Thoracic aorta (tissue), 2 donors: ENCODE measurements at regions not wholly inside any gene's neighbourhood (a gene's known extent, or its start where the extent isn't known, plus 50 kb on each side); places are given as distances from the start of the nearest gene placed in this dataset.
"Not testable (repeated sequence)": the region's sequence is repeated elsewhere in the genome, so short reads cannot be mapped to it uniquely, and the experiment has no call there.

ENCODE experiments used
- ATAC-seq: fragments of 150-250 bp; one replicate; pipeline ENCODE4 v1.8.0; 2017; ENCODE audit warnings: low read depth; ENCODE audit not compliant: insufficient number of reproducible peaks, low FRiP score
- DNase-seq: peaks from one replicate; pipeline ENCODE4 v3.0.0-alpha.2; 2020; ENCODE audit warnings: low spot score
- H3K27ac ChIP-seq, 2 donors: fragments of 200-600 bp; sonication (generic); 1 replicate in 1 of 2; 2 replicates in 1 of 2; pipeline ENCODE4 v1.5.1; 2016; ENCODE audit warnings: mild to moderate bottlenecking in 2 of 2, moderate library complexity in 2 of 2
- H3K27me3 ChIP-seq: fragments of 200-600 bp; sonication (generic); replicated peaks from 2 replicates; pipeline ENCODE4 v1.6.0; 2016; ENCODE audit warnings: mild to moderate bottlenecking; ENCODE audit not compliant: insufficient read depth
- H3K36me3 ChIP-seq: fragments of 200-600 bp; sonication (generic); one replicate; pipeline ENCODE4 v1.5.1; 2016
- H3K4me1 ChIP-seq, 2 donors: fragments of 200-600 bp; sonication (generic); 1 replicate in 1 of 2; 2 replicates in 1 of 2; pipeline versions ENCODE4 v1.5.1 to v1.6.0; 2016; ENCODE audit warnings: low read depth in 2 of 2, mild to moderate bottlenecking in 1 of 2; ENCODE audit not compliant: control insufficient read depth in 1 of 2
- H3K4me3 ChIP-seq: fragments of 200-600 bp; sonication (generic); 2 replicates; pipeline ENCODE4 v1.5.1; 2016; ENCODE audit warnings: mild to moderate bottlenecking
- H3K9me3 ChIP-seq: fragments of 200-600 bp; sonication (generic); 2 replicates; pipeline ENCODE4 v1.5.1; 2016
- TF ChIP-seq, protein P1 (sequence below): fragments of 200-600 bp; sonication (generic); IDR thresholded peaks from one replicate; pipeline ENCODE4 v1.5.1; 2019; ENCODE audit warnings: antibody characterized with exemption

DNA sequence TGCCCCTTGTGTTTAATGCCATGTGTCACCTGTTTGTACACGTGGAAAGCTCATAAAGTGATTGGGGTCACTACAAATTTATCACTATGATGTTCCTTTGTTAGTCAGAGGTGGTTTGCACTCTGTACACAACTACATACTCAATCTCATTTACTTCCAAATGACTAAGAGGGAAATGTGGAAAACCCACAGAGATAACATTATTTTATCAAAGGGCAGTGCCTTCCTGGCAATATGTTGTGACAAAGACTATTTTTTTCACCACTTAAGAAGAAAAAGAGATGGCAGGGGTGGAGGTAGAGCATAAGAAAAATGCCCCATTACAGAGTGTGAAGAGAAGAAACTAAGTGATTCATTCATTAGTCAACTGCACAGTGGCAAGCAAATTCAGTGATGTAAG lies 1064.1 kb upstream of the FLRT2 start:
- TF ChIP-seq, protein P1, sequence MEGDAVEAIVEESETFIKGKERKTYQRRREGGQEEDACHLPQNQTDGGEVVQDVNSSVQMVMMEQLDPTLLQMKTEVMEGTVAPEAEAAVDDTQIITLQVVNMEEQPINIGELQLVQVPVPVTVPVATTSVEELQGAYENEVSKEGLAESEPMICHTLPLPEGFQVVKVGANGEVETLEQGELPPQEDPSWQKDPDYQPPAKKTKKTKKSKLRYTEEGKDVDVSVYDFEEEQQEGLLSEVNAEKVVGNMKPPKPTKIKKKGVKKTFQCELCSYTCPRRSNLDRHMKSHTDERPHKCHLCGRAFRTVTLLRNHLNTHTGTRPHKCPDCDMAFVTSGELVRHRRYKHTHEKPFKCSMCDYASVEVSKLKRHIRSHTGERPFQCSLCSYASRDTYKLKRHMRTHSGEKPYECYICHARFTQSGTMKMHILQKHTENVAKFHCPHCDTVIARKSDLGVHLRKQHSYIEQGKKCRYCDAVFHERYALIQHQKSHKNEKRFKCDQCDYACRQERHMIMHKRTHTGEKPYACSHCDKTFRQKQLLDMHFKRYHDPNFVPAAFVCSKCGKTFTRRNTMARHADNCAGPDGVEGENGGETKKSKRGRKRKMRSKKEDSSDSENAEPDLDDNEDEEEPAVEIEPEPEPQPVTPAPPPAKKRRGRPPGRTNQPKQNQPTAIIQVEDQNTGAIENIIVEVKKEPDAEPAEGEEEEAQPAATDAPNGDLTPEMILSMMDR = no peak
- ATAC-seq (no peak), DNase-seq (no peak)
- Histone ChIP-seq H3K27me3 (no peaks in the 10 kb centered on the region), H3K4me1 (no peaks in the 10 kb centered on the region), H3K9me3 (no peaks in the 10 kb centered on the region), H3K27ac (no peak overlapping the region), H3K4me3 (no peak overlapping the region), H3K36me3 (no peaks in the 10 kb centered on the region)

DNA sequence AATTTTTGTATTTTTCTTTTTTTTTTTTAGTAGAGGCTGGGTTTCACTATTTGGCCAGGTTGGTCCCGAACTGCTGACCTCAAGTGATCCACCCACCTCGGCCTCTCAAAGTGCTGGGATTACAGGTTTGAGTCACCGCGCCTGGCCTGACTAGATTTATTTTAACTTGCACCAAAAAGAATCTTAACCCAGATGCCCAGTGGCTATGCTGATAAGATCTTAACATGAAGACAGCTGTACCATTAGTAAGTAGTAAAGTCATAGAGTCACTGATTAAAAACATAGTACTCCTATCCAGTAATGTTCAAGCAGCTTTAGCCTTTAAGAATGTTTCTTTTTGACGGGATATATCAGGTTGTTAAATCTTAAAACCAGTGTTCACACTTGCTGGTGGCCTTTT lies 1061.8 kb upstream of the FLRT2 start:
- no peak overlapping the region for H3K27ac ChIP-seq
- no peaks in the 10 kb centered on the region for H3K9me3 ChIP-seq
- ATAC-seq (no peak), DNase-seq (no peak)
- H3K27me3 ChIP-seq = no peaks in the 10 kb centered on the region
- no peaks in the 10 kb centered on the region for H3K4me1 ChIP-seq
- H3K36me3 ChIP-seq = no peaks in the 10 kb centered on the region
- TF ChIP-seq, protein P1 = no peak
- H3K4me3 ChIP-seq = no peak overlapping the region

DNA sequence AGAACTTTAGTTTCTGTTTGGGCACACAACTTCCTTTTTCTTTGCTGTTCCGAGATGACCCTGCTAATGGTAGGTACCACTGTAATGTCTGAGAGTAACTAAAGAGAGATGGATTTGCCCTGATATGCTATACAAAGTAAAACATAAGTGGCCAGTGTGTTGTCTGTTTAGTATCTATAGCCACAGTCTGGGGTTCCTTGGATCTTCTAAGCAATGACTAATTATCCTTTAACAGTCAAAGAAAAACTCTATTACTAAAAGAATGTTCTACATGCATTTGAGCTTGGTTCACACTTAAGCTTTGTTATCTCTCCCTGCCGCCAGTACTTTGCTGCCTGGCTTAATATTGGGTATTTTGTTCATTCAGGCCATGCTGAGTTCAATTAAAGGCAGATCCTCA lies 1051.9 kb upstream of the FLRT2 start:
- TF ChIP-seq, protein P1 = no peak
- Histone ChIP-seq H3K4me3 (no peak overlapping the region), H3K36me3 (no peaks in the 10 kb centered on the region), H3K4me1 (no peaks in the 10 kb centered on the region), H3K27ac (no peak overlapping the region), H3K27me3 (no peaks in the 10 kb centered on the region), H3K9me3 (no peaks in the 10 kb centered on the region)
- no peak for DNase-seq
- no peak for ATAC-seq

DNA sequence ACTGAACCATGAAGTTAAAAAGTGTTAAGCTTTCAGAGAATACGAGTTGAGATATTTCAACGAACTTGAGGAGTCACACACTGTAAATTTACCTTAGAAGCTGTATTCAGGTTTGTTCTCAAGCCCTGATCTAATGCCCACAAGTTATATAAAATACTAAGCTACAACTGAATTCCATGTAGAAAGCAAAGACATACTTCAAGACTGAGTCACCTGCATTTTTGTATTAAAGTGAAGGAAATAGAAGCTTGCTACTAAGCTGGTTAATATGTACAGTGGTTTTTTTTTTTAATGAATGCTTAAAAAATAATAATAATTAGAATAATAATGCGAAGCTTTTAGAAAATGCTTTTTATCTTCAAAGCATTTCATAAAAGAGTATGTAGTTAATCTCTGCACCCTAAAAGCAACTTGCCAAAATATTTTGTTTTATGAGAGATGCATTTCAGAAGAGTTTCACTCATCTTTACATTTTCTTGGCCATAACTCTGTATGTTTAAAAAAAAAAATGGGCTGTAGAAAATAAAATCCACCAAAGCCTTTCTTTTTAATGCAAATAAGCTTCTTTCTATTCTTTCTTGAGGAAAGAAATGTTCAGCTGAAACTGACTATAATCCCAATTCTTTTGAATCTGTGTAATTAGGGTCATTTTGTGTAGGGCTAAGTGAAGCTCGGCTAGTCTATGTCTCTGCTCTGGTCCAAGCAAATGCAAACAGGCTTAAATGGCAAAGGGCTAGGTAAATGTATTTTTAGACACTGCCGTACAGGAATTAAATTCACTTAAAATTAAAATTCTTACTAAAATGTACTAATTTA lies 1047.5 kb upstream of the FLRT2 start:
- DNase-seq = no peak
- H3K27me3 ChIP-seq = no peaks in the 10 kb centered on the region
- H3K9me3 ChIP-seq = no peaks in the 10 kb centered on the region
- H3K4me3 ChIP-seq = no peak overlapping the region
- TF ChIP-seq, protein P1 = no peak
- no peaks in the 10 kb centered on the region for H3K36me3 ChIP-seq
- no peaks in the 10 kb centered on the region for H3K4me1 ChIP-seq
- no peak overlapping the region for H3K27ac ChIP-seq
- no peak for ATAC-seq

DNA sequence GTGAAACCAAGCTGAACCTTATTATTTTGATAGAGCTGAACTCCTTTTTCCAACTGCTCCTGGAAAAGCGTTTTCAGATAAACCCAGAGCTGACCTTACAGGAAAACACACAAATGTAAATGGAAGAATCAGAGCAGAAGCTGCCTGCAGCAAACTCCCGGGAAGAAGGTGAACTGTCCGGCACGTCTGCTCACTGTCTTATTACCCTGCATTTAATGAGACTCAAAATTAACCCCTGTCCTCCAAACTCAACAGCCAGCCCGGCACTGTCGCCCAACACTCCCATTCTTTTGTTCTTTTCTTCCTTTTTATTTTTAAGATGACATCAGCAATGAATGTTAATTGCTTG lies 1046.9 kb upstream of the FLRT2 start:
- Histone ChIP-seq H3K4me3 (no peak overlapping the region), H3K27me3 (no peaks in the 10 kb centered on the region), H3K4me1 (no peaks in the 10 kb centered on the region), H3K27ac (no peak overlapping the region), H3K9me3 (no peaks in the 10 kb centered on the region), H3K36me3 (no peaks in the 10 kb centered on the region)
- no peak for DNase-seq
- TF ChIP-seq, protein P1 = no peak
- no peak for ATAC-seq

DNA sequence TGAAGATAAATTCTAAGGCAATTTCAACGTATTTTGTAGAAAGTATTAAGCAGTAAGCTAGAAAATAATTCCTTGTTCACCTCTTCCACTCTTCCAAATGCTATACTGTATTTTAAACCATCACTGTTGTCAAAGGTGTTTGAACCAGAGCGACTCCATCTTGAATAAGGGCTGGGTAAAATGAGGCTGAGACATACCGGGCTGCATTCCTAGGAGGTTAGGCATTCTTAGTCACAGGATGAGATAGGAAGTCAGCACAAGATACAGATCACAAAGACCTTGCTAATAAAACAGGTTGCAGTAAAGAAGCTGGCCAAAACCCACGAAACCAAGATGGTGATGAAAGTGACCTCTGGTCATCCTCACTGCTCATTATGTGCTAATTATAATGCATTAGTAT lies 1045.7 kb upstream of the FLRT2 start:
- H3K27ac ChIP-seq, H3K27me3 ChIP-seq, H3K4me1 ChIP-seq, H3K4me3 ChIP-seq, ATAC-seq, DNase-seq, H3K36me3 ChIP-seq, H3K9me3 ChIP-seq: not testable (repeated sequence)
